Choroid plexus epithelial cell (primary cell): ENCODE measurements at regions not wholly inside any gene's neighbourhood (a gene's known extent, or its start where the extent isn't known, plus 50 kb on each side); places are given as distances from the start of the nearest gene placed in this dataset.
A peak's percentile ranks its signal among the peaks of the same experiment; 100 is the strongest.

Experiments
- DNase-seq: peaks from one replicate; pipeline ENCODE4 v3.0.0-alpha.2; 2010; ENCODE audit warnings: low read depth
- H3K4me3 ChIP-seq: 2 replicates; pipeline ENCODE4 v1.5.1; 2011; ENCODE audit warnings: low read depth, mild to moderate bottlenecking, control low read depth, low read length, moderate library complexity
- TF ChIP-seq, protein P1 (sequence below): conservative IDR thresholded peaks from 2 replicates; pipeline ENCODE4 v1.5.1; 2011; ENCODE audit warnings: low read depth, mild to moderate bottlenecking, control low read depth, inconsistent platforms, low read length, moderate library complexity

DNA sequence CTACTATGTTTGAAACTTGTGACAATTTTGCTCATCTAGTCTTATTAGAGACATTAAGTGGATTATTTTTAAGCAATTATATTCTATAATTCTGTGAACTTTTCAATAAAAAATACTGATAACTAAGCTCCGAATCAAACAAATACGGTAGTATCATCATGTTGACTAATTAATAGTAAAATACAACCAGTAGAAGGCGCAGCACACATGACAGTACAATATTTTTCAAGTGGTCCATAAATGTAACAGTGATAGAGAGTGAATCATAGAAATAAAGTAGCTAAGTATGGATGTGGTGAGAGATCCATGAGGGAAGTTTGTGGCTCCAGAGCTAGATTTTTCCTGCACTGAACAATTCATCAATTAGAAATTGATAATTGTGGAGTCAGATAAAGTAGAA lies 666.2 kb downstream of the KCTD8 start:
- no peak for DNase-seq
- no peak overlapping the region for H3K4me3 ChIP-seq
- TF ChIP-seq, protein P1, sequence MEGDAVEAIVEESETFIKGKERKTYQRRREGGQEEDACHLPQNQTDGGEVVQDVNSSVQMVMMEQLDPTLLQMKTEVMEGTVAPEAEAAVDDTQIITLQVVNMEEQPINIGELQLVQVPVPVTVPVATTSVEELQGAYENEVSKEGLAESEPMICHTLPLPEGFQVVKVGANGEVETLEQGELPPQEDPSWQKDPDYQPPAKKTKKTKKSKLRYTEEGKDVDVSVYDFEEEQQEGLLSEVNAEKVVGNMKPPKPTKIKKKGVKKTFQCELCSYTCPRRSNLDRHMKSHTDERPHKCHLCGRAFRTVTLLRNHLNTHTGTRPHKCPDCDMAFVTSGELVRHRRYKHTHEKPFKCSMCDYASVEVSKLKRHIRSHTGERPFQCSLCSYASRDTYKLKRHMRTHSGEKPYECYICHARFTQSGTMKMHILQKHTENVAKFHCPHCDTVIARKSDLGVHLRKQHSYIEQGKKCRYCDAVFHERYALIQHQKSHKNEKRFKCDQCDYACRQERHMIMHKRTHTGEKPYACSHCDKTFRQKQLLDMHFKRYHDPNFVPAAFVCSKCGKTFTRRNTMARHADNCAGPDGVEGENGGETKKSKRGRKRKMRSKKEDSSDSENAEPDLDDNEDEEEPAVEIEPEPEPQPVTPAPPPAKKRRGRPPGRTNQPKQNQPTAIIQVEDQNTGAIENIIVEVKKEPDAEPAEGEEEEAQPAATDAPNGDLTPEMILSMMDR, result no peak

DNA sequence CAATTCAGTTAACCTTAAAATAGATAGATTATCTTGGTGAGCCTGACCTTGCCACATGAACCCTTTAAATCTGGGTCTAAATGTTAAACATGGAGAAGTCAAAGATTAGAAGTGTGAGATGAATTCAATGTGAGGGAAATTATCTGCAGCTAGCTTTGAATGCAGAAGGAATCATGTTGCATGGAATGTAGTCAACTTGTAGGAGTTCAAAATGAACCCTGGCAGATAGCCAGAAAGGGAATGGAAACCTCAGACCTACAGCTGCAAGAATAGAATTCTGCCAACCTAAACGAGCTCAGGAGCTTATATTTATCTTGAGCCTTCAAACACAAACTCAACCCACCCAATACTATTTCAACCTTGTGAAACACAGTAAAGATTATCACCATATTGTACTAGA lies 632.5 kb downstream of the KCTD8 start:
- DNase-seq, result peak; percentile 2
- TF ChIP-seq, protein P1, result no peak
- H3K4me3 ChIP-seq, result no peak overlapping the region

DNA sequence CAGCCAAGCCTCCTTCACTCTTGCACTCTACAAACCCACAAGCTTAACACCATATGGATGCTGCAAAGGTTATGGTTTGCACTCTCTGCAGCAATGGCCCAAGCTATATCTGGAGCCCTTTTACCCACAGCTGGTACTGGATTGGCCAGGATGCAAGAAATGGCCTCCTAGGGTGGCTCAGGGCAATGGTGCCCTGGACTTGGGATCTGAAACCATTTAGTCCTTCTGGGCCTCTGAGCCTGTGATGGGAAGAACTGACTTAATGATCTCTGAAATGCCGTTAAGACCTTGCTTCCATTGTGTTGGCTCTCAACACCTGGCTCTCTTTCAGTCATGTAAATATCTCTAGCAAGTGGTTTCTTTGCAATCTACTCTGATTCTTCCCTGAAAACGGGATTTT lies 626.0 kb downstream of the KCTD8 start:
- DNase-seq, result no peak
- no peak overlapping the region for H3K4me3 ChIP-seq
- TF ChIP-seq, protein P1, result no peak

DNA sequence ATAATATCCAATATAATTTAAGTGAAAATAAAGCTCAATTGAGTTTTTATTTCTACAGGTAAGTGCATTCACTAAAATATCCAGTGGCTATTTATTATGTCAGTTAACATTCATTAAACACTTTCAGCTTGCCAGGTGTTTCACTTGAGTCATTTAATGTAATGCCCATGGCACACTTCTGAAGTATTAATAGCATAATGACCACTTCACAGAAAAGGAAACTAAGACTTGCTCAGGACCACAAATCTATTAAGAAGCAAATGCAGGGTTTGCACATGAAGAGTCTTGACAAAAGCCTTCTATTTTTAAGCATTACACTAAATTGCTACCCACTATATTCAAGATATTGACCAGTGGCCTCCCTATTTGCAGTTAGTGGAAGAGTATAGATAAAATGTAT lies 612.7 kb downstream of the KCTD8 start:
- DNase-seq, result no peak
- TF ChIP-seq, protein P1, result no peak
- H3K4me3 ChIP-seq, result no peak overlapping the region

DNA sequence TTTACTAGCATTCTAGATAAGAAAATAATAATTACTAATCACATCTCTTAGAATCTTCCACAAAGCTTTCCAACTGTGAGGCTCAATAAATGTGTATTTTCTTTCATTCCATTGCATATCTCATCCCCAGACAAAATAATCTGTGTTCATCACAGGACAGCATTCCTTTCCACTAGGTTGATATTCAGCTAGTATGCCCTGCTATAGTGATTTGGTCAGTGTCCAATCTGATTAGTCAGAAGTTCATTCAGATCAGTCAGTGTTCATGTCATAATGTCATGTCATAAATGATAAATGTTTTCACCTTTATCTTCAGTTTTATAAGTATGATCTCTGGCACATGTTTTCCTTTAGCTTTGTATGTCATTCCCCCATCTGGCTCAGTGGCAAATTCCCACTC lies 611.4 kb downstream of the KCTD8 start:
- TF ChIP-seq, protein P1, result no peak
- no peak overlapping the region for H3K4me3 ChIP-seq
- peak; percentile 0 for DNase-seq

DNA sequence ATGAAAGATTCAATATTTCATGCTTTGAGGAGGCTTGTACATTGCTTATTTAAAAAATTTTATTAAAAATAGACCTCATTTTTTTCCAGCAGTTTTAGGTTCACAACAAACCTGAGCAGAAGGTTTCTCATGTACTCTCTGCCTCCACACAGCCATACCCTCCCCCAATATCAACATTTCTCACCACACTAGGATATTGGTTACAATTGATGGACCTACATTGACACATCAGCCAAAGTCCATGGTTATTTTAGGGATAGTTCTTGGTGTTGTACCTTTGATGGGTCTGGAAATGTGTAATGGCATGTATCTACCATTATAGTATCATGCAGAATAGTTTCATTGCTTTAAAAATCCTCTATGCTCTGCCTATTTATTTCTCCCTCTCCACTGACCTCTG lies 611.0 kb downstream of the KCTD8 start:
- H3K4me3 ChIP-seq, result no peak overlapping the region
- DNase-seq, result no peak
- TF ChIP-seq, protein P1, result no peak

DNA sequence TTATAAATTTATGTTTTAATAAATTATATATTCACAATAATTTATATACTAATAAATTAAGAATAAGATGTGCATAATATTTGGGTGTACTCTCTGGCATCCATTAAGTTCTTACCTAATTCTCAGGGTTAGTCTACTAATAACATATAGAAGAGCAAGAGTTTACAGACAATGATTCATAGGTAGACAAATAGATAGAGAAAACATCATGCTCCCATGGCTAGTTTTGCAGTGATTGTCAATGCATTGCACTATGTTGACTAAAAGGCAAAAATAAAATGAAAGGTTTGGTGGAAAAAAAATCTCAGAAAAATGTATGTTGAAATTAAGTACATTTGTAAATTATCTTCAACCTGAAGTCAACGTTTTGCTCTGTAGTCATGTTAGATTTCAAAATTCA lies 606.0 kb downstream of the KCTD8 start:
- DNase-seq, result no peak
- TF ChIP-seq, protein P1, result no peak

More for the DNA sequence above, 606.0 kb downstream of the KCTD8 start:
- no peak overlapping the region for H3K4me3 ChIP-seq
